ENCODE measurements at regions not wholly inside any gene's neighbourhood (a gene's known extent, or its start where the extent isn't known, plus 50 kb on each side); places are given as distances from the start of the nearest gene placed in this dataset.

DNA sequence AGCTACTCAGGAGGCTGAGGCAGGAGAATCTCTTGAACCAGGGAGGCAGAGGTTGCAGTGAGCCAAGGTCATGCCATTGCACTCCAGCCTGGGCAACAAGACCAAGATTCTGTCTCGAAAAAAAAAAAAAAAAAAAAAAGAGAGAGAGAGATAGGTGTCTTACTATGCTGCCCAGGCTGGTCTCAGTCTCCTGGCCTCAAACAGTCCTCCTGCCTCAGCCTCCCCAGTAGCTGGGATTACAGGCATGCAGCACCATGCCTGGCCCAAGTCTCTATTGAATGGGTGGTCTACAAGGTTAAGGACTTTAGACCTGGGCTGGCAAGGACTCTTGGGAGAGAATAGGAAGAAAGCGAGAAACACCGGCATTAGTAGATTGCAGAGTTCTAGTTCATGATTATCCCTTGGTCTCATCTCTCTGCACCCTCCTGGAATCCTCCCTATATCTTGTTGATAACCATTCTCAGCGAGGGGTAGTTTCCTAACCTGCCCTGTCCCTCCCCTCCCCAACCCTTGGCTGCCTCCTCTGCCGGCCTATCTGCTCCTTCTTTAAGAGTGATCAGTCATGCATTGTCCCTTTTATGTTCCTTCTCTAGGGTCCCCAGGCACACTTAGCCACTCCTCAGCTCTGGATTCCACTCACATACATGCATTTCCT lies 128.1 kb upstream of the MAP1LC3B2 start:
- TF ChIP-seq POLR2A (IDR thresholded peaks at IDR 0.05; ENCODE audit: extremely low read depth, insufficient read length) (no peak), MYC (IDR thresholded peaks at IDR 0.05; ENCODE audit: low read depth, low read length) (no peak)
- TF ChIP-seq, protein P1, sequence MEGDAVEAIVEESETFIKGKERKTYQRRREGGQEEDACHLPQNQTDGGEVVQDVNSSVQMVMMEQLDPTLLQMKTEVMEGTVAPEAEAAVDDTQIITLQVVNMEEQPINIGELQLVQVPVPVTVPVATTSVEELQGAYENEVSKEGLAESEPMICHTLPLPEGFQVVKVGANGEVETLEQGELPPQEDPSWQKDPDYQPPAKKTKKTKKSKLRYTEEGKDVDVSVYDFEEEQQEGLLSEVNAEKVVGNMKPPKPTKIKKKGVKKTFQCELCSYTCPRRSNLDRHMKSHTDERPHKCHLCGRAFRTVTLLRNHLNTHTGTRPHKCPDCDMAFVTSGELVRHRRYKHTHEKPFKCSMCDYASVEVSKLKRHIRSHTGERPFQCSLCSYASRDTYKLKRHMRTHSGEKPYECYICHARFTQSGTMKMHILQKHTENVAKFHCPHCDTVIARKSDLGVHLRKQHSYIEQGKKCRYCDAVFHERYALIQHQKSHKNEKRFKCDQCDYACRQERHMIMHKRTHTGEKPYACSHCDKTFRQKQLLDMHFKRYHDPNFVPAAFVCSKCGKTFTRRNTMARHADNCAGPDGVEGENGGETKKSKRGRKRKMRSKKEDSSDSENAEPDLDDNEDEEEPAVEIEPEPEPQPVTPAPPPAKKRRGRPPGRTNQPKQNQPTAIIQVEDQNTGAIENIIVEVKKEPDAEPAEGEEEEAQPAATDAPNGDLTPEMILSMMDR (IDR thresholded peaks at IDR 0.05; ENCODE audit: low read depth, low read length): no peak
- TF ChIP-seq, protein P2, sequence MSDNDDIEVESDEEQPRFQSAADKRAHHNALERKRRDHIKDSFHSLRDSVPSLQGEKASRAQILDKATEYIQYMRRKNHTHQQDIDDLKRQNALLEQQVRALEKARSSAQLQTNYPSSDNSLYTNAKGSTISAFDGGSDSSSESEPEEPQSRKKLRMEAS (IDR thresholded peaks at IDR 0.05; ENCODE audit: low read depth, low read length): no peak
